SK-N-SH (cell line): ENCODE measurements at regions not wholly inside any gene's neighbourhood (a gene's known extent, or its start where the extent isn't known, plus 50 kb on each side); places are given as distances from the start of the nearest gene placed in this dataset.

Experiments
- CTCF ChIA-PET: fragments of 300-600, 350-600 bp; formaldehyde crosslinking; extraction: SDS; loops from one replicate; lab custom pipeline; 2021; lab: Yijun Ruan, JAX
- POLR2A ChIA-PET: fragments of 350-600 bp; sonication (Branson Sonifier 250); formaldehyde crosslinking; extraction: SDS; loops from one replicate; lab custom pipeline; 2020; ENCODE audit warnings: antibody characterized with exemption, inconsistent platforms; lab: Yijun Ruan, JAX
- DNase-seq: peaks from one replicate; pipeline ENCODE4 v3.0.0; 2012
- H2AFZ ChIP-seq: fragments of 200-600 bp; sonication (generic); 2 replicates; pipeline ENCODE4 v1.8.1; 2016; ENCODE audit warnings: antibody characterized with exemption, mild to moderate bottlenecking, low read depth
- H3F3A ChIP-seq: fragments of 200-600 bp; sonication (generic); replicated peaks from 2 replicates; pipeline ENCODE3; 2016; ENCODE audit warnings: antibody characterized with exemption, mild to moderate bottlenecking; ENCODE audit not compliant: insufficient read depth
- H3K27ac ChIP-seq, 2 experiments: fragments of 200-500 bp in 1 of 2; fragments of 200-600 bp in 1 of 2; sonication (Bioruptor generic) in 1 of 2; sonication (generic), shearing (Covaris generic) in 1 of 2; 2 replicates each; pipeline versions ENCODE4 v1.5.1 to v1.6.1; 2014 to 2016; ENCODE audit warnings: low read depth in 2 of 2, inconsistent platforms in 1 of 2, low read length in 1 of 2, mild to moderate bottlenecking in 1 of 2, mixed read lengths in 1 of 2
- H3K27me3 ChIP-seq: fragments of 200-600 bp; sonication (generic), shearing (Covaris generic); 2 replicates; pipeline ENCODE4 v1.6.1; 2016; ENCODE audit warnings: mixed run types; ENCODE audit not compliant: insufficient read depth
- H3K36me3 ChIP-seq, 2 experiments: fragments of 200-500 bp in 1 of 2; fragments of 200-600 bp in 1 of 2; sonication (Bioruptor generic) in 1 of 2; sonication (generic) in 1 of 2; replicated peaks in 1 of 2; 2 replicates each; pipeline versions ENCODE3 to v1.5.1; 2014 to 2016; ENCODE audit warnings: low read length in 1 of 2, mild to moderate bottlenecking in 1 of 2; ENCODE audit not compliant: insufficient read depth in 2 of 2, control insufficient read depth in 1 of 2
- H3K4me1 ChIP-seq, 2 experiments: fragments of 200-500 bp in 1 of 2; fragments of 200-600 bp in 1 of 2; sonication (Bioruptor generic) in 1 of 2; sonication (generic), shearing (Covaris generic) in 1 of 2; 2 replicates each; pipeline versions ENCODE4 v1.5.1 to v1.6.1; 2014 to 2016; ENCODE audit warnings: low read depth in 1 of 2, low read length in 1 of 2, mixed run types in 1 of 2; ENCODE audit not compliant: insufficient read depth in 2 of 2, control insufficient read depth in 1 of 2
- H3K4me2 ChIP-seq: fragments of 200-600 bp; sonication (generic), shearing (Covaris generic); 2 replicates; pipeline ENCODE4 v1.6.1; 2017; ENCODE audit warnings: mixed run types
- H3K4me3 ChIP-seq, 2 experiments: fragments of 200-500 bp in 1 of 2; fragments of 200-600 bp in 1 of 2; sonication (Bioruptor generic) in 1 of 2; sonication (generic), shearing (Covaris generic) in 1 of 2; 2 replicates each; pipeline versions ENCODE4 v1.5.1 to v1.8.1; 2014 to 2016; ENCODE audit warnings: low read depth in 2 of 2, inconsistent platforms in 1 of 2, low read length in 1 of 2, mild to moderate bottlenecking in 1 of 2, mixed read lengths in 1 of 2, moderate library complexity in 1 of 2
- H3K79me2 ChIP-seq: fragments of 200-600 bp; sonication (generic); 2 replicates; pipeline ENCODE4 v1.8.1; 2017; ENCODE audit warnings: mild to moderate bottlenecking; ENCODE audit not compliant: insufficient read depth
- H3K9ac ChIP-seq: fragments of 200-600 bp; sonication (generic); 2 replicates; pipeline ENCODE4 v1.6.1; 2017; ENCODE audit warnings: mixed run types
- H3K9me2 ChIP-seq: fragments of 200-600 bp; sonication (generic); 2 replicates; pipeline ENCODE4 v1.6.1; 2017; ENCODE audit warnings: mixed run types
- H3K9me3 ChIP-seq: fragments of 200-600 bp; sonication (generic); 2 replicates; pipeline ENCODE4 v1.6.1; 2017; ENCODE audit warnings: mixed run types, mild to moderate bottlenecking, moderate library complexity
- H4K20me1 ChIP-seq: fragments of 200-600 bp; sonication (generic); 2 replicates; pipeline ENCODE4 v1.6.1; 2017; ENCODE audit warnings: mild to moderate bottlenecking, mixed run types; ENCODE audit not compliant: insufficient read depth
- FOXJ3 ChIP-seq: sonication (generic); formaldehyde crosslinking; IDR thresholded peaks from 2 replicates; pipeline ENCODE4 v1.5.1; 2020; ENCODE audit warnings: mild to moderate bottlenecking, missing genetic modification reagents
- FOXM1 ChIP-seq: IDR thresholded peaks from 2 replicates; pipeline ENCODE4 v1.4.0; 2012; ENCODE audit warnings: low read depth, mild to moderate bottlenecking
- GABPA ChIP-seq: IDR thresholded peaks from 2 replicates; pipeline ENCODE4 v1.4.0; 2012; ENCODE audit warnings: low read depth, mild to moderate bottlenecking
- JUND ChIP-seq: IDR thresholded peaks from 2 replicates; pipeline ENCODE4 v1.4.0; 2012
- MXI1 ChIP-seq: IDR thresholded peaks from 2 replicates; pipeline ENCODE4 v1.6.1; 2012; ENCODE audit warnings: mild to moderate bottlenecking, low read depth, low read length, improper control_type of control experiment
- NRF1 ChIP-seq: IDR thresholded peaks from 2 replicates; pipeline ENCODE4 v1.6.1; 2012; ENCODE audit warnings: low read depth, mild to moderate bottlenecking, low read length
- RXRA ChIP-seq: IDR thresholded peaks from 2 replicates; pipeline ENCODE4 v1.4.0; 2012; ENCODE audit warnings: low read depth, mild to moderate bottlenecking, borderline replicate concordance
- SIN3A ChIP-seq: IDR thresholded peaks from 2 replicates; pipeline ENCODE4 v1.6.1; 2012; ENCODE audit warnings: low read depth, mild to moderate bottlenecking, low read length, moderate library complexity, borderline replicate concordance
- TEAD4 ChIP-seq: IDR thresholded peaks from 2 replicates; pipeline ENCODE4 v1.4.0; 2012; ENCODE audit warnings: mild to moderate bottlenecking, borderline replicate concordance; ENCODE audit not compliant: insufficient read depth
- WGBS: methylation state at CpG from one replicate; pipeline ENCODE4 v1.1.6; 2017; ENCODE audit warnings: low lambda C conversion rate; 5-methylcytosine and 5-hydroxymethylcytosine counted together
- TF ChIP-seq, protein P1 (sequence below): fragments of 200-600 bp; sonication (generic); IDR thresholded peaks from 2 replicates; pipeline ENCODE4 v1.6.1; 2017; ENCODE audit warnings: antibody characterized with exemption, mild to moderate bottlenecking, moderate library complexity
- TF ChIP-seq, protein P2 (sequence below): IDR thresholded peaks from 2 replicates; pipeline ENCODE4 v1.4.0; 2012; ENCODE audit warnings: low read depth, borderline replicate concordance
- TF ChIP-seq, protein P3 (sequence below): fragments of 150-350 bp; IDR thresholded peaks from 2 replicates; pipeline ENCODE4 v1.6.1; 2017; ENCODE audit warnings: antibody characterized with exemption, low read length, low read depth, borderline replicate concordance

DNA sequence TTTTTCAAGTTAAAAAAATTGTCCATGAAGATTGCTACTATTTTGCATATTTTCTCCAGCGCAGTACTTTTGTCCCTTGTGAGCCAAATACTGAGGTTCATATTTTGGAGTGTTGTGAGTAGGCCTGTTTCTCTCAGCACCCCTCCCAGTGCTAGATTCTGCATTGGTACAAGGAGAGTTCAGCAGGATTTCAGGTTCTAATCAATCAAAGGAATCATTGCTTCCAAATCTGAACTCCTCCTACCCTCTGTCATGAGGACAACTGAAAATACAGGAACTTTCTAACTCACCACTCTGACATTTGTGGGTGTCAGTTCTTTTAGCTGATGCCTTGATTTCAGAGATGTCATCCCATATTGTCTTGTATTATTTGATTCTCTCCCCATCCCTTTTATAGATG, 299.9 kb downstream of the FZD1 start:
- no peak for DNase-seq
- 54% methylated on average over 1 of the region's 1 CpG for WGBS
- Histone ChIP-seq H3K9me2 (no peaks in the 10 kb centered on the region), H2AFZ (no peak overlapping the region), H3K27me3 (no peaks in the 10 kb centered on the region), H3K27ac (no peak overlapping the region), H3K4me1 (peaks cover 0 to 21% of the 10 kb centered on the region in 2 experiments; a peak in 2 of 4 replicates), H3K36me3 (no peaks in the 10 kb centered on the region), H3K9me3 (no peaks in the 10 kb centered on the region), H3K4me2 (no peak overlapping the region), H3K79me2 (no peaks in the 10 kb centered on the region), H3F3A (no peaks in the 10 kb centered on the region), H3K9ac (no peak overlapping the region), H4K20me1 (no peaks in the 10 kb centered on the region), H3K4me3 (no peak overlapping the region)
- CTCF ChIA-PET: no interaction called here
- POLR2A ChIA-PET: no interaction called here
- TF ChIP-seq, protein P1, sequence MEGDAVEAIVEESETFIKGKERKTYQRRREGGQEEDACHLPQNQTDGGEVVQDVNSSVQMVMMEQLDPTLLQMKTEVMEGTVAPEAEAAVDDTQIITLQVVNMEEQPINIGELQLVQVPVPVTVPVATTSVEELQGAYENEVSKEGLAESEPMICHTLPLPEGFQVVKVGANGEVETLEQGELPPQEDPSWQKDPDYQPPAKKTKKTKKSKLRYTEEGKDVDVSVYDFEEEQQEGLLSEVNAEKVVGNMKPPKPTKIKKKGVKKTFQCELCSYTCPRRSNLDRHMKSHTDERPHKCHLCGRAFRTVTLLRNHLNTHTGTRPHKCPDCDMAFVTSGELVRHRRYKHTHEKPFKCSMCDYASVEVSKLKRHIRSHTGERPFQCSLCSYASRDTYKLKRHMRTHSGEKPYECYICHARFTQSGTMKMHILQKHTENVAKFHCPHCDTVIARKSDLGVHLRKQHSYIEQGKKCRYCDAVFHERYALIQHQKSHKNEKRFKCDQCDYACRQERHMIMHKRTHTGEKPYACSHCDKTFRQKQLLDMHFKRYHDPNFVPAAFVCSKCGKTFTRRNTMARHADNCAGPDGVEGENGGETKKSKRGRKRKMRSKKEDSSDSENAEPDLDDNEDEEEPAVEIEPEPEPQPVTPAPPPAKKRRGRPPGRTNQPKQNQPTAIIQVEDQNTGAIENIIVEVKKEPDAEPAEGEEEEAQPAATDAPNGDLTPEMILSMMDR: no peak
- TF ChIP-seq FOXM1 (no peak), JUND (no peak), FOXJ3 (no peak), NRF1 (no peak), TEAD4 (no peak), RXRA (no peak), MXI1 (no peak), GABPA (no peak)
- TF ChIP-seq, protein P2, sequence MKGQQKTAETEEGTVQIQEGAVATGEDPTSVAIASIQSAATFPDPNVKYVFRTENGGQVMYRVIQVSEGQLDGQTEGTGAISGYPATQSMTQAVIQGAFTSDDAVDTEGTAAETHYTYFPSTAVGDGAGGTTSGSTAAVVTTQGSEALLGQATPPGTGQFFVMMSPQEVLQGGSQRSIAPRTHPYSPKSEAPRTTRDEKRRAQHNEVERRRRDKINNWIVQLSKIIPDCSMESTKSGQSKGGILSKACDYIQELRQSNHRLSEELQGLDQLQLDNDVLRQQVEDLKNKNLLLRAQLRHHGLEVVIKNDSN: no peak
- TF ChIP-seq, protein P3, sequence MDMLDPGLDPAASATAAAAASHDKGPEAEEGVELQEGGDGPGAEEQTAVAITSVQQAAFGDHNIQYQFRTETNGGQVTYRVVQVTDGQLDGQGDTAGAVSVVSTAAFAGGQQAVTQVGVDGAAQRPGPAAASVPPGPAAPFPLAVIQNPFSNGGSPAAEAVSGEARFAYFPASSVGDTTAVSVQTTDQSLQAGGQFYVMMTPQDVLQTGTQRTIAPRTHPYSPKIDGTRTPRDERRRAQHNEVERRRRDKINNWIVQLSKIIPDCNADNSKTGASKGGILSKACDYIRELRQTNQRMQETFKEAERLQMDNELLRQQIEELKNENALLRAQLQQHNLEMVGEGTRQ: no peak

DNA sequence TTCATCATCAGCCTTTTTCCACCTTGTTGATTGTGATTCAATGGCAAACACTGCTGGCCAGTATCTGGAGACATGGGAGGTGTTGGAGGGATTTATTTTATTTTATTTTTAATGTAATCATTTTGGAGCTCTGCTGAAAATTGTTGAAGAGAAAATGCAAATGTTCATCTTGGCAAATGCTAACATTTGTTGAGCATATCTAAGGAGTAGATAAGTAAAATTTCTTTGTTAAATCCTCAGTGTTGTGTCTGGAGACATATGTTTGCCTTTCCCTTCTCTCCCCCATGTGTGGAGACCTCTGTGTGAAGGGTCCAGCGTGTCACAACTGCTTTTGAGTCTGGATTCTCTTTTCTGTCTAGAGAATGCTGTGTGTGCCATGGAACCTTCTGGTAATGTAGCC, 300.3 kb downstream of the FZD1 start:
- Histone ChIP-seq H3K9ac (no peak overlapping the region), H3K27me3 (no peaks in the 10 kb centered on the region), H3K27ac (no peak overlapping the region), H3F3A (no peaks in the 10 kb centered on the region), H3K36me3 (no peaks in the 10 kb centered on the region), H3K4me2 (no peak overlapping the region), H3K4me3 (no peak overlapping the region), H3K9me2 (no peaks in the 10 kb centered on the region), H3K9me3 (no peaks in the 10 kb centered on the region), H3K79me2 (no peaks in the 10 kb centered on the region), H4K20me1 (no peaks in the 10 kb centered on the region), H2AFZ (no peak overlapping the region), H3K4me1 (peaks cover 0 to 21% of the 10 kb centered on the region in 2 experiments; a peak in 2 of 4 replicates)
- no peak for TF ChIP-seq SIN3A
- 19% methylated on average over 1 of the region's 1 CpG for WGBS
- ChIA-PET CTCF (no interaction called here), POLR2A (no interaction called here)
- no peak for DNase-seq
